BJ (cell line): ENCODE measurements at regions not wholly inside any gene's neighbourhood (a gene's known extent, or its start where the extent isn't known, plus 50 kb on each side); places are given as distances from the start of the nearest gene placed in this dataset.

Experiments used
- CTCF ChIA-PET: fragments of 350-600 bp; formaldehyde crosslinking; extraction: SDS; loops from one replicate; lab custom pipeline; 2021; ENCODE audit warnings: antibody characterized with exemption, inconsistent platforms; lab: Yijun Ruan, JAX
- POLR2A ChIA-PET: fragments of 300-600 bp; sonication (Branson Sonifier 250); formaldehyde crosslinking; extraction: SDS; loops from one replicate; lab custom pipeline; 2021; ENCODE audit warnings: antibody characterized with exemption; lab: Charles Lee
- DNase-seq: peaks from one replicate; pipeline ENCODE4 v3.0.0-alpha.2; 2011; ENCODE audit warnings: low read depth
- H3K27me3 ChIP-seq: 2 replicates; pipeline ENCODE4 v1.6.0; 2011; ENCODE audit warnings: low read length; ENCODE audit not compliant: control insufficient read depth, insufficient read depth
- H3K36me3 ChIP-seq: 2 replicates; pipeline ENCODE4 v1.5.1; 2011; ENCODE audit warnings: low read length; ENCODE audit not compliant: control insufficient read depth, insufficient read depth
- H3K4me3 ChIP-seq: 2 replicates; pipeline ENCODE4 v1.5.1; 2011; ENCODE audit warnings: low read depth, mild to moderate bottlenecking, control low read depth, low read length
- CTCF ChIP-seq: IDR thresholded peaks from 2 replicates; pipeline ENCODE4 v1.5.1; 2011; ENCODE audit warnings: low read depth, mild to moderate bottlenecking, control low read depth, inconsistent platforms, low read length, moderate library complexity; ENCODE audit not compliant: insufficient read depth

GRCh38 chrX:794311-794710 lies 163.7 kb downstream of the SHOX start:
- Histone ChIP-seq H3K36me3 (no peaks in the 10 kb centered on the region), H3K27me3 (no peaks in the 10 kb centered on the region), H3K4me3 (no peak overlapping the region)
- CTCF ChIA-PET = no interaction called here
- no peak for TF ChIP-seq CTCF
- POLR2A ChIA-PET = no interaction called here
- no peak for DNase-seq

GRCh38 chrX:793216-793770 lies 162.7 kb downstream of the SHOX start:
- POLR2A ChIA-PET = no interaction called here
- no peaks in the 10 kb centered on the region for H3K27me3 ChIP-seq
- TF ChIP-seq CTCF = no peak
- CTCF ChIA-PET = no interaction called here
- no peak overlapping the region for H3K4me3 ChIP-seq
- H3K36me3 ChIP-seq = no peaks in the 10 kb centered on the region
- DNase-seq = no peak

- no peaks in the 10 kb centered on the region for H3K27me3 ChIP-seq
- CTCF ChIA-PET = no interaction called here
- no peak for DNase-seq
- H3K36me3 ChIP-seq = no peaks in the 10 kb centered on the region
- POLR2A ChIA-PET = no interaction called here
- no peak for TF ChIP-seq CTCF
- no peak overlapping the region for H3K4me3 ChIP-seq
Observed at GRCh38 chrX:791479-792034, 161.0 kb downstream of the SHOX start.

GRCh38 chrX:790783-791360 lies 160.3 kb downstream of the SHOX start:
- no peak for DNase-seq
- CTCF ChIA-PET = no interaction called here
- TF ChIP-seq CTCF = no peak
- H3K4me3 ChIP-seq = no peak overlapping the region
- no peaks in the 10 kb centered on the region for H3K27me3 ChIP-seq
- POLR2A ChIA-PET = no interaction called here
- no peaks in the 10 kb centered on the region for H3K36me3 ChIP-seq

GRCh38 chrX:790041-790506 lies 159.5 kb downstream of the SHOX start:
- no peaks in the 10 kb centered on the region for H3K27me3 ChIP-seq
- no peak overlapping the region for H3K4me3 ChIP-seq
- DNase-seq = no peak
- ChIA-PET CTCF (no interaction called here), POLR2A (no interaction called here)
- no peaks in the 10 kb centered on the region for H3K36me3 ChIP-seq
- TF ChIP-seq CTCF = no peak
